GM21447 (cell line): ENCODE measurements at regions not wholly inside any gene's neighbourhood (a gene's known extent, or its start where the extent isn't known, plus 50 kb on each side); places are given as distances from the start of the nearest gene placed in this dataset.

Source experiments
- ATAC-seq: cut with Tn5 transposase; IDR thresholded peaks from one replicate; pipeline ENCODE4 v1.9.1; 2021; ENCODE audit not compliant: unreplicated experiment

- peak; percentile 66 for ATAC-seq
These were observed 50.7 kb upstream of the TNFRSF21 start for GRCh38 chr6:47360388-47360787.

GRCh38 chr6:47362857-47363461, 53.3 kb upstream of the TNFRSF21 start:
- ATAC-seq = no peak

- ATAC-seq = no peak
These were observed 54.0 kb upstream of the TNFRSF21 start for GRCh38 chr6:47363736-47364135.

GRCh38 chr6:47366335-47366890, 56.7 kb upstream of the TNFRSF21 start:
- no peak for ATAC-seq

GRCh38 chr6:47371139-47371869, 61.6 kb upstream of the TNFRSF21 start:
- ATAC-seq = no peak

- no peak for ATAC-seq
These were observed 62.2 kb upstream of the TNFRSF21 start for GRCh38 chr6:47371870-47372255.

- no peak for ATAC-seq
These were observed 62.6 kb upstream of the TNFRSF21 start for GRCh38 chr6:47372318-47372717.

- no peak for ATAC-seq
These were observed 65.7 kb upstream of the TNFRSF21 start for GRCh38 chr6:47375426-47375825.

GRCh38 chr6:47376930-47377329, 67.2 kb upstream of the TNFRSF21 start:
- peak; percentile 73 for ATAC-seq

- ATAC-seq = no peak
These were observed 68.3 kb upstream of the TNFRSF21 start for GRCh38 chr6:47377971-47378370.

- ATAC-seq = no peak
These were observed 69.6 kb upstream of the TNFRSF21 start for GRCh38 chr6:47379328-47379727.

- no peak for ATAC-seq
These were observed 70.5 kb upstream of the TNFRSF21 start for GRCh38 chr6:47380251-47380650.

- ATAC-seq = no peak
These were observed 71.3 kb upstream of the TNFRSF21 start for GRCh38 chr6:47381036-47381435.

- ATAC-seq = no peak
These were observed 73.7 kb upstream of the TNFRSF21 start for GRCh38 chr6:47383360-47383759.

GRCh38 chr6:47391675-47392074, 82.0 kb upstream of the TNFRSF21 start:
- no peak for ATAC-seq

GRCh38 chr6:47392251-47392650, 82.5 kb upstream of the TNFRSF21 start:
- ATAC-seq = no peak

- no peak for ATAC-seq
These were observed 81.1 kb upstream of the CD2AP start for GRCh38 chr6:47396401-47397069.

- ATAC-seq = no peak
These were observed 77.0 kb upstream of the CD2AP start for GRCh38 chr6:47400581-47400980.

GRCh38 chr6:47402081-47402480, 75.5 kb upstream of the CD2AP start:
- no peak for ATAC-seq

GRCh38 chr6:47403056-47403455, 74.5 kb upstream of the CD2AP start:
- no peak for ATAC-seq

GRCh38 chr6:47403801-47404200, 73.8 kb upstream of the CD2AP start:
- ATAC-seq = no peak

GRCh38 chr6:47404435-47404834, 73.2 kb upstream of the CD2AP start:
- no peak for ATAC-seq
